ENCODE measurements at regions not wholly inside any gene's neighbourhood (a gene's known extent, or its start where the extent isn't known, plus 50 kb on each side); places are given as distances from the start of the nearest gene placed in this dataset.

- TF ChIP-seq CTCF (IDR thresholded peaks at IDR 0.05; ENCODE audit: low read depth, low read length) (no peak), MAX (IDR thresholded peaks at IDR 0.05; ENCODE audit: low read depth, low read length) (no peak), POLR2A (IDR thresholded peaks at IDR 0.05; ENCODE audit: extremely low read depth, insufficient read length) (no peak)
These were observed 298.6 kb upstream of the AKR1E2 start for GRCh38 chr10:4527281-4527970.

Measured in NB4 (cell line).